GM19239 (cell line): ENCODE measurements at regions not wholly inside any gene's neighbourhood (a gene's known extent, or its start where the extent isn't known, plus 50 kb on each side); places are given as distances from the start of the nearest gene placed in this dataset.
A peak's percentile ranks its signal among the peaks of the same experiment; 100 is the strongest.
"Not testable (repeated sequence)": the region's sequence is repeated elsewhere in the genome, so short reads cannot be mapped to it uniquely, and the experiment has no call there.

Experiments used
- DNase-seq: peaks from one replicate; pipeline ENCODE4 v3.0.0; 2011; ENCODE audit warnings: low spot score; ENCODE audit not compliant: insufficient read length
- FAIRE-seq: peaks from 2 replicates; lab custom pipeline; 2011; peaks lifted over from hg19 to GRCh38; lab: Jason Lieb, UNC

GRCh38 chr3:160092760-160093159 lies 104.1 kb downstream of the IL12A start:
- no peak for DNase-seq
- FAIRE-seq: no peak

- no peak for DNase-seq
- FAIRE-seq: no peak
These were observed 105.9 kb downstream of the IL12A start for GRCh38 chr3:160094562-160094961.

- FAIRE-seq (no peak), DNase-seq (no peak)
These were observed 108.8 kb downstream of the IL12A start for GRCh38 chr3:160097478-160097877.

GRCh38 chr3:160098261-160098908 lies 109.8 kb downstream of the IL12A start:
- DNase-seq: no peak
- FAIRE-seq: no peak

- FAIRE-seq: peak; percentile 68
- peak; percentile 19 for DNase-seq
These were observed 110.4 kb downstream of the IL12A start for GRCh38 chr3:160098926-160099626.

- FAIRE-seq: no peak
- peak; percentile 22 for DNase-seq
These were observed 111.2 kb downstream of the IL12A start for GRCh38 chr3:160099834-160100233.

GRCh38 chr3:160100610-160101009 lies 112.0 kb downstream of the IL12A start:
- DNase-seq: no peak
- FAIRE-seq: no peak

GRCh38 chr3:160102001-160102400 lies 113.4 kb downstream of the IL12A start:
- not testable (repeated sequence) for DNase-seq, FAIRE-seq

GRCh38 chr3:160103397-160103796 lies 114.8 kb downstream of the IL12A start:
- DNase-seq (no peak), FAIRE-seq (no peak)

- FAIRE-seq (no peak), DNase-seq (no peak)
These were observed 117.4 kb downstream of the IL12A start for GRCh38 chr3:160105907-160106584.

GRCh38 chr3:160106905-160107861 lies 118.0 kb upstream of the C3orf80 start:
- DNase-seq: no peak
- no peak for FAIRE-seq

GRCh38 chr3:160108362-160108761 lies 116.9 kb upstream of the C3orf80 start:
- DNase-seq (no peak), FAIRE-seq (peak; percentile 44)

GRCh38 chr3:160112481-160112880 lies 112.7 kb upstream of the C3orf80 start:
- no peak for DNase-seq
- no peak for FAIRE-seq

- no peak for DNase-seq
- FAIRE-seq: no peak
These were observed 112.2 kb upstream of the C3orf80 start for GRCh38 chr3:160112996-160113395.

GRCh38 chr3:160114355-160114995 lies 110.7 kb upstream of the C3orf80 start:
- DNase-seq: no peak
- FAIRE-seq: no peak

GRCh38 chr3:160115387-160115786 lies 109.8 kb upstream of the C3orf80 start:
- DNase-seq: no peak
- FAIRE-seq: no peak

GRCh38 chr3:160124224-160124623 lies 101.0 kb upstream of the C3orf80 start:
- FAIRE-seq (no peak), DNase-seq (no peak)

GRCh38 chr3:160125258-160125657 lies 100.0 kb upstream of the C3orf80 start:
- DNase-seq: no peak
- FAIRE-seq: no peak

GRCh38 chr3:160126051-160126450 lies 99.2 kb upstream of the C3orf80 start:
- FAIRE-seq (no peak), DNase-seq (no peak)

- DNase-seq: no peak
- FAIRE-seq: no peak
These were observed 98.5 kb upstream of the C3orf80 start for GRCh38 chr3:160126761-160127160.
